ENCODE measurements at regions not wholly inside any gene's neighbourhood (a gene's known extent, or its start where the extent isn't known, plus 50 kb on each side); places are given as distances from the start of the nearest gene placed in this dataset.
"Not testable (repeated sequence)": the region's sequence is repeated elsewhere in the genome, so short reads cannot be mapped to it uniquely, and the experiment has no call there.

GRCh38 chr5:125052584-125052983, 306.1 kb upstream of the ZNF608 start:
- DNase-seq: peak; percentile 3

GRCh38 chr5:125053179-125053578, 306.7 kb upstream of the ZNF608 start:
- no peak for DNase-seq

- DNase-seq: no peak
Observed at GRCh38 chr5:125054146-125054545, 307.7 kb upstream of the ZNF608 start.

- DNase-seq: no peak
Observed at GRCh38 chr5:125056671-125057485, 310.4 kb upstream of the ZNF608 start.

GRCh38 chr5:125057912-125058826, 311.7 kb upstream of the ZNF608 start:
- DNase-seq: peak; percentile 89

GRCh38 chr5:125059255-125060002, 313.0 kb upstream of the ZNF608 start:
- DNase-seq: peak; percentile 10

GRCh38 chr5:125061726-125062125, 315.3 kb upstream of the ZNF608 start:
- DNase-seq: no peak

- peak; percentile 44 for DNase-seq
Observed at GRCh38 chr5:125064621-125065438, 318.4 kb upstream of the ZNF608 start.

- no peak for DNase-seq
Observed at GRCh38 chr5:125065741-125066140, 319.3 kb upstream of the ZNF608 start.

GRCh38 chr5:125070961-125071360, 324.5 kb upstream of the ZNF608 start:
- no peak for DNase-seq

GRCh38 chr5:125073090-125073489, 326.7 kb upstream of the ZNF608 start:
- no peak for DNase-seq

- no peak for DNase-seq
Observed at GRCh38 chr5:125075567-125075966, 329.1 kb upstream of the ZNF608 start.

GRCh38 chr5:125079028-125079427, 332.6 kb upstream of the ZNF608 start:
- not testable (repeated sequence) for DNase-seq

- no peak for DNase-seq
Observed at GRCh38 chr5:125081101-125081500, 334.7 kb upstream of the ZNF608 start.

GRCh38 chr5:125083981-125084380, 337.5 kb upstream of the ZNF608 start:
- no peak for DNase-seq

- no peak for DNase-seq
Observed at GRCh38 chr5:125085797-125086505, 339.5 kb upstream of the ZNF608 start.

GRCh38 chr5:125088522-125089105, 342.2 kb upstream of the ZNF608 start:
- DNase-seq: no peak

GRCh38 chr5:125092138-125092537, 345.7 kb upstream of the ZNF608 start:
- not testable (repeated sequence) for DNase-seq

- peak; percentile 10 for DNase-seq
Observed at GRCh38 chr5:125093776-125094175, 347.3 kb upstream of the ZNF608 start.

GRCh38 chr5:125100342-125100741, 353.9 kb upstream of the ZNF608 start:
- DNase-seq: no peak

- no peak for DNase-seq
Observed at GRCh38 chr5:125100951-125101350, 354.5 kb upstream of the ZNF608 start.
